NCI-H2029 (cell line): ENCODE measurements at regions not wholly inside any gene's neighbourhood (a gene's known extent, or its start where the extent isn't known, plus 50 kb on each side); places are given as distances from the start of the nearest gene placed in this dataset.
"Not testable (repeated sequence)": the region's sequence is repeated elsewhere in the genome, so short reads cannot be mapped to it uniquely, and the experiment has no call there.

Source experiments
- DNase-seq: peaks from one replicate; lab custom pipeline; 2025; lab: John Stamatoyannopoulos, UW

DNA sequence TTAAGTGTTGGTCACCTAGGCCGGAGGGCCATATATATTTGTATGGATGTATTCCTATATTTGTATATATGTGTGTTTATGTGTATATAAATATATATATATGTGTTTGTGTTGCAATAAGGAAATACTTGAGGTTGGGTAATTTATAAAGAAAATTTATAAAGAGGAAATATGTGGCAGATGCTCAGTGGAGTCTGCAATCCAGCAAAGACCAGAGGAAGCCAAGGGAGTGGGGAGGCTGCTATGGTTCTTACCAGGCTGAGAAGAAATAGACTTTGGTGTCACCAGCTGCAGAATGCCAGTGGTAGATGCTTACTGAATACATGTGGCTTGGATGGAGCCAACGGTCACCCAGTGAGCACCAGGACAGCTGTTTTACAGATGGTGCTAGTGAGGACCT lies 97.4 kb upstream of the ELOVL5 start:
- no peak for DNase-seq

DNA sequence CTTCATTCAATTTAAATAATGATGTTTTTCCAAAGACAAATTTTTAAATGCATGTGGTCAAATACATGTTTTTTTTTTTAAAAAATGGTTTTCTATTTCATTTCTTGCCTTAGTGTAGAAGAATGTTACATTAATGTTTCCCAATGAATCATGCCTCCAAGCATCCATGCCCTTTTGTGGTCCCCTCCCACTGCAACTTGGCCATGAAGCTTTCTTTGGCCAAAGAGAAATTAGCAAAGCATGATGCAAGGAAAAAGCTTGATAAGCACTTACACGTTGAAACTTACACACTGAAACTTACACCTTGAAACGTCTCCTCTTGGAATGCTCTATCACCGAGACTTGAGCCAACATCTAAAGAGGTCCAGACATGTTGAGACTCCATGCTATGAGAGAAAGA lies 93.0 kb upstream of the ELOVL5 start:
- no peak for DNase-seq

- no peak for DNase-seq
These were observed 92.3 kb upstream of the ELOVL5 start for GRCh38 chr6:53441035-53441493.

DNA sequence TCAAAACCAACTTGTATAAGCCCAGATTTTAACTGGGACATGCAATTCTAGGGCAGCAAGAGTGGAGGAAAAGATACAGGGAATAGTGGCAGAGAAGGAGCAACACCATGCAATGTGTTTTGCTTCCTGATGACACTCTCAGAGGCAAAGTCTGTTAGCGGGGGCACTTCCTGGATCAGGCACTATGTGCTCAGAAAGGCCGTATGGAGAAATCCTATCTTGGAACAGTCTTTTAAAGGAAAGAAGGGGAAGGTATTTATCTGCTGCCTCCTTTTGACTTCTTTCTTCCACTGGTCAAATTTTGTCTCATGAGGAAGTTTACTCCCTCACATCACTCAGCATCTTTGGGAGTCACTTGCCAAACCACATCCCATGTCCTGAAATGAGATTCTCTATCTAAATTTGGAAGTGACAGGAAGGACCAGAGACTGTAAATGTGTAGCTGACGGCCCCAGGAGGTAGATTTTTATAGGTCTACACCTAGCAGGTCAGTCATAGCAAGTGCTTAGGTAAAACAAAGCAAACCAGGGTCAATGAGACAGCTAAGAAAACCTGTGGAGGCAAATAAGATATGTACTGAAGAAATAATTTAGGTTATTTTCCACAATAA lies 91.7 kb upstream of the ELOVL5 start:
- DNase-seq = no peak

- no peak for DNase-seq
These were observed 90.8 kb upstream of the ELOVL5 start for GRCh38 chr6:53439556-53439955.

DNA sequence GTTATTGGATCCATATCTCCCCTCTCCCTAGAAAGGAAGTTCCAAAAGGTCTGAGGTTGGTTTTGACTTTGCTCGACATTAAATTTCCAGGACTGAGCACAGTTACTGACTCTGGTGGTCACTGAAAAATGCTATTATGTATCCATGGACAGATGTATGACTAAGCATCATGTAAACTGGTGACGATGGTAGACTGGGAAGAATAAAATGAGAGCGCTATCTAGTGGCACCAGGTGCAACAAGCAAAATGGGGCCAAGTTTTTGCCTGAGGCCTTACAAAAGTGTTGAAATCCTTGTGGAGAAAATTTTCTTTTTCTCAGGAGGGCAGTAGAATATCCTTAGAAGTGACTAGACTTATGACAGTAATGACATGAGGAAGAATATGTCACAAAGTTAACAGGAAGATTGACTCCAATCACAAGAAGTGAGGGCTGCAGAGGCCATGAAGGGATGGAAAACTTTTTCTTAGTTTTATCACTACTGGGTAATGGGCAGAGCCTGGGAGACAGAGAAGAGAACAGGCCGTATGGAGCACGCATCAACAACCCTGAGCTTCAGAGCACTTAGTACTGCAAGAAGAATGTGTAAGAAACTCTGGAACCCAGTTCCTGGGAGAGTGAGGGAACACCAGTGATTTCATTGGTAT lies 88.9 kb upstream of the ELOVL5 start:
- peak; percentile 41 for DNase-seq

DNA sequence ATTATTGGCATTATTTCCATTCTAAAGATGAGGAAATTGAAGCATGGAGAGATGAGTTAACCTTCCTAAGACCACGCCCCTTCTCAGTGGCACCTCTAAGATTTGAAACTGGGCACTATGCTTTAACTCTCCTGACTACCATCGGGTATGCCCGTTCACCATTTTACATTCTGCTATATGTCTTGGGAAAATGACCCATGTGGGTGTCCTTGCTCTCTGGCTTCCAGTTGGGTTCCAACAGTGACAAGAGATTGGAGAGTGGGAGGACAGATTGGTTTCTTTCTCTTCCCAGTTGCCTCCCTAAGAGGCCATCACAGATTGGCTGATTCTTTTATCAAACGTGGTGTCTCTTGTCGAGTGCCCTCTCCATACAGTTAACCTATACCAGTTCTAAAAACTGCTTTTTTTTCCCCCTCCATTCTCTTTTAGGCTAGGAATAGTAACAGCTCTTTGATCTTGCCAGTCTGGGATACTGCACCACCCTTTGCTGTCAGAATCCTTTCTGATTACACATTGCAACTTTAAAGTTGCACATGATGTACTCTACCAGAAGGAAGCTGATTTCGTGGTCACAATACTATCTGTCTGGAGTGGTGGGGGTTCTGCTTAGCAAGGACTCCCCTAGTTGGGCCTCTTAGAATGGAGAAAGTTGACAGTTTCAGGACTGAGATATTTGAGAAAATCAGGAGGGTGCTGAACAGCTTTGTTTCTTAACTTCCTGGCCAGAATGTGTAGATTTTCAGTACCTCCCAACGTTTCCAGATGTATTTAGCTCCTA lies 88.0 kb upstream of the ELOVL5 start:
- no peak for DNase-seq

GRCh38 chr6:53433951-53434285 lies 85.2 kb upstream of the ELOVL5 start:
- no peak for DNase-seq

- DNase-seq = no peak
These were observed 84.7 kb upstream of the ELOVL5 start for GRCh38 chr6:53433261-53433950.

GRCh38 chr6:53432318-53433161 lies 83.8 kb upstream of the ELOVL5 start:
- peak; percentile 52 for DNase-seq

- no peak for DNase-seq
These were observed 83.0 kb upstream of the ELOVL5 start for GRCh38 chr6:53431704-53432103.

DNA sequence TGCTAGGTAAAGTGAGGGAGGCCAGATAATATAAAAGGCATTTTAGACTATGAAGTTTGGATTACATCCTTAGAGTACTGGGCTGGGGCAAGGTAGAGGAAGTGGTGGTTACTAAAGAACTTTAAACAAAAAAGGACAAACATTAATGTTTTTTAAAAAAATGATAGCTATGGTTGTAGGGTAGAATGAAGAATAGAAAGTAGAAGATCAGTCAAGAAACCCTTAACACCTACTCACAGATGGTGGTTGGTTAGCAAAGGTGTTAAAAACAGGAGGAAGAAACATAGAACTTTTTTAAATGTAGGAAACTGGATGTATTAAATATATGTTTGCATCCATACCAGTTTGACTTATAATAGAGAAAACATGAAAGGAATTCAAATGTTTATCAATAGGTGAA lies 80.7 kb upstream of the ELOVL5 start:
- no peak for DNase-seq

DNA sequence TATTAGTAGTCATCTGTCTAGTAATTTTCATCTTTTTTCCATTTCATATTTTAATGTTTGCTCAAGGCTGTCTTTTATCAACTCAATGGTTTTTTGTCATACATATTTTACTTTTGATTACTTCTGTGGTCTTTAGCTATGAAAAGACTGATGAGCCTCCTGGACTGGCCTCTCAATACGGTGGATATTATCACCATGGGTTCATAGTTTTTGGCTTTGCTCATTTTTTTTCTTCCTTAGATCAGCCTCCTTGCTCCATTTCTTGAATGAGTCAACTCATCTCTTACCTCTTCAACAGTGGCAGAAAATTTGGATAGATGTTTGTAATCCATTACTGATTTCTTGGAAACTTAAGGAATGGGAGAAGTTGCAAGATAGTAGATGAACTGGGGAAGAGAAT lies 80.1 kb upstream of the ELOVL5 start:
- no peak for DNase-seq

GRCh38 chr6:53426667-53427270 lies 78.0 kb upstream of the ELOVL5 start:
- DNase-seq = no peak

GRCh38 chr6:53426117-53426516 lies 77.4 kb upstream of the ELOVL5 start:
- no peak for DNase-seq

- DNase-seq = no peak
These were observed 76.4 kb upstream of the ELOVL5 start for GRCh38 chr6:53424976-53425718.

DNA sequence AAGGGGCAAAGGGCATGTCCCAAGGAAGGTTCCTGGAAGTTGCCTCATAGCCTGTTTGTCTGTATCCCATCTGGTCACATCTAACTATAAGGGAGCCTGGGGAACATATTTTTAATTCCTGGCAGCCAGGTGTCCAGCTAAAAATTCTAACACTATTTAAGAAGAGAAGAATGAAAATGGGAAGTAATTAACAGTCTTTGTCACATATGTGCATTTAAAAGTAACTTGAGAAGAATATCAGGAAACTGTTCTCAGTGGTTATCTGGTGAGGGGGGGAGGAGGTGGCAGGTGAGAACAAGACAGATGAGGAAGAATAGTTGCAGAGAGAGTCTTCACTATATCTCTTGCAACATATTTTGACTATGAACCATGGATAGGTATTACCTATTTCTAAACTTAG lies 75.5 kb upstream of the ELOVL5 start:
- no peak for DNase-seq

- not testable (repeated sequence) for DNase-seq
These were observed 74.8 kb upstream of the ELOVL5 start for GRCh38 chr6:53423560-53423959.

GRCh38 chr6:53419026-53419425 lies 70.3 kb upstream of the ELOVL5 start:
- no peak for DNase-seq

- no peak for DNase-seq
These were observed 69.5 kb upstream of the ELOVL5 start for GRCh38 chr6:53418288-53418687.

DNA sequence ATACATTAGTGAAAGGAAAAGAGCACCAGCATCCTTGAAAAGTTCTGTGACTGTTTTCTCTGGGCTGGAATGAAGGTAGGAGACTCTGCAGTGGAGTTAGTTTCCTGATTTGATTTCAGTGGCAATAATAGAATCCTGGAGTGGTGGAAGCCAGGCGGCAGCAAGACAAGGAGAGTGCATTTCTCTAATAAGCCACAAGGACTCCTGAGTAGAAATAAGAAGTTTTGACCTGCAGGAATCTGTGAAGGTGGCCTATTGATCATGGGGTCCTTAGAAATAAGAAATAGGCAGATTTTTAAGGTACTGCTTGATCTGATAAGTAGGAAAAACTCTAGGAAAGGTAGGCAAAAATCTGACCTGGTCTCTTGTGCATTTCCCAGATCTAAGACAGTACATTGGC lies 68.4 kb upstream of the ELOVL5 start:
- no peak for DNase-seq
